H9 (cell line): ENCODE measurements at regions not wholly inside any gene's neighbourhood (a gene's known extent, or its start where the extent isn't known, plus 50 kb on each side); places are given as distances from the start of the nearest gene placed in this dataset.

Experiments
- DNase-seq: peaks from one replicate; pipeline ENCODE4 v3.0.0-alpha.2; 2017
- H2AFZ ChIP-seq: one replicate; pipeline ENCODE4 v1.6.1; 2013; ENCODE audit warnings: mild to moderate bottlenecking, low read length, control low read depth, moderate library complexity
- H2AK5ac ChIP-seq: 2 replicates; pipeline ENCODE4 v1.6.1; 2013; ENCODE audit warnings: low read length, control low read depth, mixed read lengths; ENCODE audit not compliant: insufficient read length
- H2BK120ac ChIP-seq: one replicate; pipeline ENCODE4 v1.6.1; 2013; ENCODE audit warnings: low read depth, mild to moderate bottlenecking, low read length, control low read depth, inconsistent platforms; ENCODE audit not compliant: poor library complexity, severe bottlenecking
- H2BK12ac ChIP-seq: 2 replicates; pipeline ENCODE4 v1.6.1; 2013; ENCODE audit warnings: low read length, control low read depth, mixed read lengths, low read depth; ENCODE audit not compliant: insufficient read length
- H2BK15ac ChIP-seq: 2 replicates; pipeline ENCODE4 v1.6.1; 2013; ENCODE audit warnings: low read depth, low read length, control low read depth
- H2BK20ac ChIP-seq: one replicate; pipeline ENCODE4 v1.6.1; 2013; ENCODE audit warnings: low read depth, mild to moderate bottlenecking, low read length, control low read depth, inconsistent platforms; ENCODE audit not compliant: poor library complexity, severe bottlenecking
- H2BK5ac ChIP-seq: 2 replicates; pipeline ENCODE4 v1.6.1; 2013; ENCODE audit warnings: low read length, control low read depth, mixed read lengths; ENCODE audit not compliant: insufficient read length
- H3K14ac ChIP-seq: 2 replicates; pipeline ENCODE4 v1.6.1; 2013; ENCODE audit warnings: low read length, control low read depth; ENCODE audit not compliant: insufficient read depth
- H3K18ac ChIP-seq: 2 replicates; pipeline ENCODE4 v1.6.1; 2013; ENCODE audit warnings: low read depth, mild to moderate bottlenecking, mixed read lengths, low read length, control low read depth; ENCODE audit not compliant: insufficient read length
- H3K23ac ChIP-seq: 2 replicates; pipeline ENCODE4 v1.6.1; 2013; ENCODE audit warnings: low read length, control low read depth, mixed read lengths, low read depth; ENCODE audit not compliant: insufficient read length
- H3K23me2 ChIP-seq: 2 replicates; pipeline ENCODE4 v1.6.1; 2013; ENCODE audit warnings: low read depth, mild to moderate bottlenecking, mixed read lengths, low read length, control low read depth; ENCODE audit not compliant: insufficient read length, poor library complexity, severe bottlenecking
- H3K27ac ChIP-seq: 2 replicates; pipeline ENCODE4 v1.5.1; 2013; ENCODE audit warnings: low read length, control low read depth, mixed read lengths, low read depth; ENCODE audit not compliant: insufficient read length
- H3K27me3 ChIP-seq: 2 replicates; pipeline ENCODE4 v1.6.1; 2013; ENCODE audit warnings: low read length, control low read depth, inconsistent platforms; ENCODE audit not compliant: insufficient read depth
- H3K4ac ChIP-seq: 2 replicates; pipeline ENCODE4 v1.6.1; 2013; ENCODE audit warnings: low read depth, mild to moderate bottlenecking, control low read depth, inconsistent platforms, low read length, moderate library complexity
- H3K4me1 ChIP-seq: 2 replicates; pipeline ENCODE4 v1.6.1; 2013; ENCODE audit warnings: low read length, control low read depth, inconsistent platforms; ENCODE audit not compliant: insufficient read depth
- H3K4me2 ChIP-seq: 2 replicates; pipeline ENCODE4 v1.6.1; 2013; ENCODE audit warnings: low read length, control low read depth, mixed read lengths; ENCODE audit not compliant: insufficient read length, insufficient read depth
- H3K56ac ChIP-seq: 2 replicates; pipeline ENCODE4 v1.6.1; 2013; ENCODE audit warnings: low read depth, mild to moderate bottlenecking, mixed read lengths, low read length, control low read depth; ENCODE audit not compliant: insufficient read length
- H3K79me1 ChIP-seq: 2 replicates; pipeline ENCODE4 v1.6.1; 2013; ENCODE audit warnings: low read depth, mild to moderate bottlenecking, moderate library complexity, low read length, control low read depth, inconsistent platforms; ENCODE audit not compliant: insufficient read depth, poor library complexity, severe bottlenecking
- H3K79me2 ChIP-seq: 2 replicates; pipeline ENCODE4 v1.6.1; 2013; ENCODE audit warnings: low read length, control low read depth, inconsistent platforms; ENCODE audit not compliant: insufficient read depth
- H3K9ac ChIP-seq: 2 replicates; pipeline ENCODE4 v1.6.1; 2013; ENCODE audit warnings: low read length, control low read depth, mixed read lengths; ENCODE audit not compliant: insufficient read length; ENCODE audit errors: extremely low read depth
- H3K9me3 ChIP-seq: one replicate; pipeline ENCODE4 v1.6.1; 2013; ENCODE audit warnings: low read depth, low read length, inconsistent platforms; ENCODE audit not compliant: control insufficient read depth
- H3T11ph ChIP-seq: one replicate; pipeline ENCODE4 v1.6.1; 2013; ENCODE audit warnings: mild to moderate bottlenecking, low read length, control low read depth, inconsistent platforms
- H4K20me1 ChIP-seq: one replicate; pipeline ENCODE4 v1.6.1; 2013; ENCODE audit not compliant: control insufficient read depth, insufficient read length, insufficient read depth
- H4K5ac ChIP-seq: 2 replicates; pipeline ENCODE4 v1.6.1; 2013; ENCODE audit warnings: low read depth, mild to moderate bottlenecking, mixed read lengths, low read length, control low read depth; ENCODE audit not compliant: insufficient read length
- H4K8ac ChIP-seq: replicated peaks from 2 replicates; pipeline ENCODE4 v1.6.1; 2013; ENCODE audit warnings: low read length, control low read depth, mixed read lengths, low read depth; ENCODE audit not compliant: insufficient read length
- H4K91ac ChIP-seq: 2 replicates; pipeline ENCODE4 v1.6.1; 2013; ENCODE audit warnings: low read depth, mild to moderate bottlenecking, moderate library complexity, mixed read lengths, low read length, control low read depth; ENCODE audit not compliant: insufficient read length
- H3K27ac Mint-ChIP-seq, 3 experiments: 2 replicates in 2 of 3; 3 replicates in 1 of 3; pipeline ENCODE4 v1.8.0; 2020 to 2021; ENCODE audit warnings: mixed read lengths in 3 of 3, mild to moderate bottlenecking in 1 of 3, moderate library complexity in 1 of 3
- H3K27me3 Mint-ChIP-seq: 2 replicates; pipeline ENCODE4 v1.8.0; 2021; ENCODE audit warnings: low read depth, mild to moderate bottlenecking, moderate library complexity, mixed read lengths
- H3K36me3 Mint-ChIP-seq, 3 experiments: 2 replicates in 2 of 3; 3 replicates in 1 of 3; pipeline ENCODE4 v1.8.0; 2020 to 2021; ENCODE audit warnings: low read depth in 3 of 3, mixed read lengths in 3 of 3; ENCODE audit not compliant: insufficient read depth in 1 of 3
- H3K4me1 Mint-ChIP-seq, 2 experiments: 2 replicates each; pipeline ENCODE4 v1.8.0; 2020; ENCODE audit warnings: mixed read lengths in 2 of 2
- H3K4me3 Mint-ChIP-seq, 2 experiments: 2 replicates in 1 of 2; 3 replicates in 1 of 2; pipeline ENCODE4 v1.8.0; 2020 to 2021; ENCODE audit warnings: mild to moderate bottlenecking in 2 of 2, mixed read lengths in 2 of 2, moderate library complexity in 1 of 2
- H3K9me3 Mint-ChIP-seq, 2 experiments: 2 replicates in 1 of 2; 3 replicates in 1 of 2; pipeline ENCODE4 v1.8.0; 2020; ENCODE audit warnings: mild to moderate bottlenecking in 2 of 2, mixed read lengths in 2 of 2, moderate library complexity in 1 of 2
- WGBS: extraction: QIAGEN DNeasy Blood & Tissue Kit; methylation state at CpG from one replicate; pipeline ENCODE4 v1.1.7; 2013; ENCODE audit warnings: missing lambda C conversion rate, low lambda C conversion rate, mixed read lengths; ENCODE audit not compliant: insufficient read length; ENCODE audit errors: extremely low coverage; 5-methylcytosine and 5-hydroxymethylcytosine counted together
- TF ChIP-seq, protein P1 (sequence below): fragments of 200-600 bp; sonication (generic); conservative IDR thresholded peaks from 3 replicates; pipeline ENCODE4 v1.8.0; 2021; ENCODE audit warnings: antibody characterized with exemption, mild to moderate bottlenecking

DNA sequence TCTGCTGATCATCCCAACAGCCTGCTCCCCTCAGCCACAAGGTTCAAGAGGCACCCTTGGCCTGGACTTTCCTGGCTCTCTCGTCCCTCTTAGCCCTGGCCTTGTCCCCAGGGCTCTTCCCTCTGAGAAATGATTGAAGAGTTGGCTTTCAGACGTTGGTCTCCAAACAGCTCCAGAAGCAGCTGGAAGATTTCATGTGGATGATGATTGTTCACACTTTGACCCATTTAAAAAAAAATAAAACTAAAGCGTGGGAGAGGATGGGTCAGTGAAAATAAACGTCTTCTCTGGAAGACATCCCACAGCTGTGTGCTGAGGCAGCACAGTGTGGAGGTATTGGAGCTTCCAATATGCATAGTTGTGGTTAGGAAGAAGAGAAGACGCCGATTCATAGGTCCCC lies 54.7 kb upstream of the CDH11 start:
- Histone ChIP-seq H2BK15ac (no peak overlapping the region), H3K4me2 (no peak overlapping the region), H3K79me2 (no peaks in the 10 kb centered on the region), H3K9ac (no peak overlapping the region), H2AK5ac (no peak overlapping the region), H3K27ac (no peak overlapping the region), H4K20me1 (no peaks in the 10 kb centered on the region), H3K4ac (no peak overlapping the region), H2BK120ac (no peak overlapping the region), H3K9me3 (no peaks in the 10 kb centered on the region), H2BK20ac (no peak overlapping the region), H4K5ac (no peak overlapping the region), H3K27me3 (no peaks in the 10 kb centered on the region; the same call in 1 of the 2 replicates), H3K56ac (no peak overlapping the region), H2BK12ac (no peak overlapping the region), H3K23me2 (no peaks in the 10 kb centered on the region), H3T11ph (no peak overlapping the region), H3K14ac (no peak overlapping the region), H4K8ac (no peak overlapping the region), H3K79me1 (no peaks in the 10 kb centered on the region), H2AFZ (no peak overlapping the region), H3K4me1 (no peaks in the 10 kb centered on the region), H2BK5ac (no peak overlapping the region), H3K23ac (no peak overlapping the region), H3K18ac (no peak overlapping the region), H4K91ac (no peak overlapping the region)
- Mint-ChIP-seq H3K4me3 (no peak overlapping the region), H3K4me1 (peaks cover 6% of the 10 kb centered on the region in 2 experiments), H3K27me3 (no peaks in the 10 kb centered on the region; the same call in 1 of the 2 replicates), H3K36me3 (no peaks in the 10 kb centered on the region), H3K27ac (no peak overlapping the region), H3K9me3 (no peaks in the 10 kb centered on the region)
- TF ChIP-seq, protein P1, sequence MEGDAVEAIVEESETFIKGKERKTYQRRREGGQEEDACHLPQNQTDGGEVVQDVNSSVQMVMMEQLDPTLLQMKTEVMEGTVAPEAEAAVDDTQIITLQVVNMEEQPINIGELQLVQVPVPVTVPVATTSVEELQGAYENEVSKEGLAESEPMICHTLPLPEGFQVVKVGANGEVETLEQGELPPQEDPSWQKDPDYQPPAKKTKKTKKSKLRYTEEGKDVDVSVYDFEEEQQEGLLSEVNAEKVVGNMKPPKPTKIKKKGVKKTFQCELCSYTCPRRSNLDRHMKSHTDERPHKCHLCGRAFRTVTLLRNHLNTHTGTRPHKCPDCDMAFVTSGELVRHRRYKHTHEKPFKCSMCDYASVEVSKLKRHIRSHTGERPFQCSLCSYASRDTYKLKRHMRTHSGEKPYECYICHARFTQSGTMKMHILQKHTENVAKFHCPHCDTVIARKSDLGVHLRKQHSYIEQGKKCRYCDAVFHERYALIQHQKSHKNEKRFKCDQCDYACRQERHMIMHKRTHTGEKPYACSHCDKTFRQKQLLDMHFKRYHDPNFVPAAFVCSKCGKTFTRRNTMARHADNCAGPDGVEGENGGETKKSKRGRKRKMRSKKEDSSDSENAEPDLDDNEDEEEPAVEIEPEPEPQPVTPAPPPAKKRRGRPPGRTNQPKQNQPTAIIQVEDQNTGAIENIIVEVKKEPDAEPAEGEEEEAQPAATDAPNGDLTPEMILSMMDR = no peak
- no peak for DNase-seq
- WGBS = no CpG with 5 or more reads among the region's 6 CpGs
